GM12875 (cell line): ENCODE measurements at regions not wholly inside any gene's neighbourhood (a gene's known extent, or its start where the extent isn't known, plus 50 kb on each side); places are given as distances from the start of the nearest gene placed in this dataset.

Source experiments
- H3K4me3 ChIP-seq: one replicate; pipeline ENCODE4 v1.5.1; 2011; ENCODE audit warnings: low read depth, low read length, control low read depth
- TF ChIP-seq, protein P1 (sequence below): IDR thresholded peaks from 2 replicates; pipeline ENCODE4 v1.5.1; 2011; ENCODE audit warnings: low read depth, mild to moderate bottlenecking, control low read depth, inconsistent platforms, low read length, moderate library complexity, borderline replicate concordance; ENCODE audit not compliant: insufficient read depth

GRCh38 chr1:38746941-38747600, 112.5 kb downstream of the RRAGC start:
- no peak overlapping the region for H3K4me3 ChIP-seq
- TF ChIP-seq, protein P1, sequence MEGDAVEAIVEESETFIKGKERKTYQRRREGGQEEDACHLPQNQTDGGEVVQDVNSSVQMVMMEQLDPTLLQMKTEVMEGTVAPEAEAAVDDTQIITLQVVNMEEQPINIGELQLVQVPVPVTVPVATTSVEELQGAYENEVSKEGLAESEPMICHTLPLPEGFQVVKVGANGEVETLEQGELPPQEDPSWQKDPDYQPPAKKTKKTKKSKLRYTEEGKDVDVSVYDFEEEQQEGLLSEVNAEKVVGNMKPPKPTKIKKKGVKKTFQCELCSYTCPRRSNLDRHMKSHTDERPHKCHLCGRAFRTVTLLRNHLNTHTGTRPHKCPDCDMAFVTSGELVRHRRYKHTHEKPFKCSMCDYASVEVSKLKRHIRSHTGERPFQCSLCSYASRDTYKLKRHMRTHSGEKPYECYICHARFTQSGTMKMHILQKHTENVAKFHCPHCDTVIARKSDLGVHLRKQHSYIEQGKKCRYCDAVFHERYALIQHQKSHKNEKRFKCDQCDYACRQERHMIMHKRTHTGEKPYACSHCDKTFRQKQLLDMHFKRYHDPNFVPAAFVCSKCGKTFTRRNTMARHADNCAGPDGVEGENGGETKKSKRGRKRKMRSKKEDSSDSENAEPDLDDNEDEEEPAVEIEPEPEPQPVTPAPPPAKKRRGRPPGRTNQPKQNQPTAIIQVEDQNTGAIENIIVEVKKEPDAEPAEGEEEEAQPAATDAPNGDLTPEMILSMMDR = no peak

DNA sequence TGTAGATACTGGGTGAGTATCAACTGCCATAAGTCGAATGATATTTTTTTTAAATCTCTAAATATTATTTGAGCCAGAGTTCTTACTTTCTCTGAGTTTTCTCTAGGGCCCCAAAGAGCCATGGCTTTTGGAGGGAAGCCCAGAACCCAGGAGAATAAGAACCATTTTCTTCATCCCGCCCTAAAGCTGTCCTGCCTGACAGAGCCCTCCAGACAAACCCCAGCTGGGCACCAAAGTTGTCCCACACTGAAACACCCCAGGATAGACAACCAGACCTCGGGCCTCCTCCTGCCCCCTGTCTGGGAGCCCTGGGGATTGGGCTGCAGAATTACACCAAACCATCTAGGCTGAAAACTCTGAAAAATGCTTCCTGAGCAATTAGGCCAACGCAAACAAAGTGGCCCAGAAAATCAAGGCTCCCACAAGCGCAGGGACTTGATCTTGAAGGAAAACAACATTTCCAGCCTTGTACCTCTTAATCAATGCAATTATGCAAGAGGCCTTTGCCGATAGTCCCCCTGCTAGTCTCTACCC, 113.1 kb downstream of the RRAGC start:
- H3K4me3 ChIP-seq = no peak overlapping the region
- TF ChIP-seq, protein P1 = no peak

DNA sequence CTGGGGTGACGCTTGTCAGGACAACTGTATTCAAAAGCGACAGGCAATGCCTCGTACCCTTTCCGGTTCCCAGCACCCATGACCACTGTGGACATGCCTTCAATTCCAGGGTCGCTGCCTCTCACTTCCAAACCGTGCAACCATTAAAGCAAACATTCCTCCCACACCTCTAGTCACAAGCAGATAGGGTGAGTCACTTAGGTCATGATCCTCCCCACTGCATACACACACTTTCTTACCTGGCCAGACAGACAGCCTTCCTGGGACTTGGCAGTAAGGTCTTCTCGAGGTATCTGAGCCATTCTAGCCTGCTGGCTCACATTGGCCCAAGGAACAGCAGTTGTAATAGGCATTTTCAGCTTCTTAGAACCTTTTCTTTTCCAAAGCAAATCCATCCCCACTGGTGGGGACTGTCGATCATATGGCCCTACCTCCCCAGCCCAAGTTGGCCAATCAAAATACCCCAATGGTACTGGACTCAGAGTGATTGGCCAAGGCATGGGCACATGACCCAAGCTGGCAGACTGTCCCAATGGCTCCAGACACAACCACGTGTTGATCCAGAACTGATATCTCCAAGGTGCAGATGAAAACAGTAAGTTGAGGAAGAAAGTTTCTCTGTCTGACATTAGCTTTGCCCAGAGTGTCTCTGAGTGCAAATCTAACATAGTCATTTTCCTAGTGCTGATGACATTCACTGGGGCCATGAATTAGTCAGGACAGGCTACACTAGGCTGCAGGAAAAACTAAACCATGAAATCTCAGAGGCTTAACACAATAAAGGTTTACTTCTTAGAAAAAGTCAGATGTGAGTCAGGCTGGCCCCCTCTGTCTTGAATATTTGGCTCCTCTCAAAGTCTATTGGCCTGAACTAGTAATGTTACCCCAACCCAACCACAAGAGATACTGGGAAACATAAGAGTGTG, 113.8 kb downstream of the RRAGC start:
- TF ChIP-seq, protein P1 = no peak
- no peak overlapping the region for H3K4me3 ChIP-seq

DNA sequence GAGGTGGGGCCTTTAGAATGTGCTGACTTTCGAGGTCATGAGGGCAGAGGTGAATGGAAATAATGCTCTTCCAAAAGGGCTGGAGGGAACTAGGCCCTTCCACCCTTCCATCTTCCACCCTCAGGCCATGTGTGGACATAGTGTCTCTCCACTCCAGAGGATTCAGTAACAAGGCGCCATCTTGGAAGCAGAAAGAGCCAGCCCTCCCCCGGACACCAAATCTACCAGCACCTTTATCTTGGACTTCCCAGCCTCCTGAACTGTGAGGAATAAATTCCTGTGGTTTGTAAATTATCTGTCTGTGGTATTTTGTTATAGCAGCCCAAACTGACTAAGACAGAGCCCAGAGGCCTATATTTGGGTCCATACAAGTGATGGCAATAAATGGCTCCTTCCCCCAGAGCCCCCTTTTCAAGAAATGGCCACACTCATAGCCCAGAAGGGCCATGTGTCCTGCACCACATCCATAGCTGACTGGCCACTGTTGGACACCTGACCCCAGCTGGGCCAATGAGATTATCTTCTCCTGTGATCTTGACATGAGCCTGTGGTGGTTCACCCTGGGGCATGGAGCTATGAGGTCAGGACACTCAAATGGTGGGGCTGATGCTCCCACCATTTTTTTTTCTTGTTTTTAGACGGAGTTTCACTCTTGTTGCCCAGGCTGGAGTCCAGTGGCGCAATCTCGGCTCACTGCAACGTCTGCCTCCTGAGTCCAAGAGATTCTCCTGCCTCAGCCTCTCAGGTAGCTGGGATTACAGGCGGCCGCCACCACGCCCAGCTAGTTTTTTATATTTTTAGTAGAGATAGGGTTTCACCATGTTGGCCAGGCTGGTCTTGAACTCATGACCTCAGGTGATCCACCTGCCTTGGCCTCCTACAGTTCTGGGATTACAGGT, 114.9 kb downstream of the RRAGC start:
- TF ChIP-seq, protein P1 = no peak
- H3K4me3 ChIP-seq = no peak overlapping the region

- H3K4me3 ChIP-seq = no peak overlapping the region
- TF ChIP-seq, protein P1 = no peak
Observed at GRCh38 chr1:38743184-38743583, 116.4 kb downstream of the RRAGC start.

DNA sequence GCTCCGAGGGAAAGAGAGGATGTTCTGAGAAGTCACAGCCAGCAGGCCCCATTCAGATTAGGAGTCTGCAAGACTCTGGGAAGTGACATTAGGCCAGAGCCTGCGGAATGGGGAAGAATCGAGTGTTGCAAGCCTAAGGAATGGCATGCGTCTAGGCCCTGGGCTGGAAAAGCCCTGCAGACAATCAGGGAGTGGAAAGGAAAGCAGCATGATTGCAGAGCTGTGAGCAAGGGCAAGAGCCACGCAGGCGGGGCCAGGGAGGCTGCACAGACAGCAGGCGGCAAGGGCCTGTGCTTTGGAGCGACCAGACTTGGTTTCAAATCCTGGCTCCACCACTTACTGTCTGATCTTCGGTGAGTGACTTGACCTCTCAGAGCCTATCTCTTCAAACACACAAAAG, 118.2 kb downstream of the RRAGC start:
- no peak overlapping the region for H3K4me3 ChIP-seq
- TF ChIP-seq, protein P1 = no peak
